DND-41 (cell line): ENCODE measurements at regions not wholly inside any gene's neighbourhood (a gene's known extent, or its start where the extent isn't known, plus 50 kb on each side); places are given as distances from the start of the nearest gene placed in this dataset.

Experiments
- CTCF ChIP-seq: IDR thresholded peaks from 2 replicates; pipeline ENCODE4 v1.5.1; 2012; ENCODE audit warnings: borderline replicate concordance, low read length, moderate library complexity, mild to moderate bottlenecking; ENCODE audit not compliant: poor library complexity, severe bottlenecking; ENCODE audit errors: extremely low read depth
- EZH2 ChIP-seq: IDR thresholded peaks from 3 replicates; pipeline ENCODE4 v1.6.1; 2012; ENCODE audit warnings: borderline replicate concordance, low read depth, mild to moderate bottlenecking, moderate library complexity, low read length, inconsistent platforms; ENCODE audit not compliant: severe bottlenecking

DNA sequence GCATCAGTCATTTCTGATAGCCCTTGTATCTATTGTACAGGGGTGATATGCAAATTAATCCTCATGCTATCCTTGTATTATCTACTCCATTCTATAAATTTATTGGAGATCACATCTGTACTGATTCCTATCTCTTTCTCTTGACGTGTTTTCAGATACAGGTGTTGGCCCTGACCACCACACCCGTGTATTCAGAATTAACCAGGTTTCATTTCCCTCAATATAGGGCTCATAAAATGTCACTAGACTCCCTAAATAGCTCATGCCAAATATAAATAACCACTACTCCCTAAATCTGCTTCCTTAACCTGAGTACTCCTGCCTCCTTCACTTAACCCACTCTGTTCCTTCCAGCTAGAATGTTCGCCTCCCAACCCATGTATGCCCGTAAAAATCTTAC lies 522.8 kb upstream of the KLF4 start:
- TF ChIP-seq CTCF (no peak), EZH2 (no peak)
